ENCODE measurements at regions not wholly inside any gene's neighbourhood (a gene's known extent, or its start where the extent isn't known, plus 50 kb on each side); places are given as distances from the start of the nearest gene placed in this dataset.
A peak's percentile ranks its signal among the peaks of the same experiment; 100 is the strongest.

DNA sequence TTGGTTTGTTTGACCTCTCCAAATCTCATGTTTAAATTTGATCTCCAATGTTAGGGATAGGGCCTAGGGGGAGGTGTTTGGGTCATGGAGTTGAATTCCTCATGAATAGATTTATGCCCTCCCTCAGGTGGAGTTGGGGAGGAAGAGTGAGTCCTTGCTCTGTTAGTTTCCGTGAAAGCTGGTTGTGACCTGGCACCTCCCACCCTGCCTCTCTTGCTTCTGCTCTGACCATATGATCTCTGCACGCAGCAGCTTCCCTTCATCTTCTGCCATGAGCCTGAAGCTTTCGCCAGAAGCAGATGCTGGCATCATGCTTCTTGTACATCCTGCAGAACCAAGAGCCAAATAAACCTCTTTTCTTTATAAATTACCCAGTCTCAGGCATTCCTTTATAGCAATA, 231.6 kb upstream of the ERBB4 start:
- DNase-seq (ENCODE audit: low spot score) (peak; percentile 7), ATAC-seq (no peak; the same call in 2 of the 3 replicates)
- Histone ChIP-seq H3K4me2 (no peak overlapping the region), H3K4me1 (ENCODE audit: insufficient read depth) (no peaks in the 10 kb centered on the region), H3F3A (replicated peaks; ENCODE audit: low read depth) (no peaks in the 10 kb centered on the region), H3K9me2 (ENCODE audit: insufficient read depth) (no peaks in the 10 kb centered on the region; the same call in 1 of the 2 replicates), H3K79me2 (replicated peaks; ENCODE audit: insufficient read depth) (no peaks in the 10 kb centered on the region), H3K27me3 (ENCODE audit: insufficient read depth) (no peaks in the 10 kb centered on the region), H3K36me3 (ENCODE audit: insufficient read depth) (no peaks in the 10 kb centered on the region), H3K27ac (ENCODE audit: low read depth) (no peak overlapping the region), H4K20me1 (replicated peaks; ENCODE audit: insufficient read depth) (no peaks in the 10 kb centered on the region), H3K4me3 (no peak overlapping the region), H2AFZ (no peak overlapping the region)
- Mint-ChIP-seq H3K9me3 (no peaks in the 10 kb centered on the region), H3K4me1 (no peaks in the 10 kb centered on the region; the same call in 2 of the 3 replicates), H3K27me3 (ENCODE audit: insufficient read depth, low read depth, poor library complexity) (no peaks in the 10 kb centered on the region), H3K27ac (no peak overlapping the region), H3K36me3 (ENCODE audit: low read depth) (no peaks in the 10 kb centered on the region), H3K4me3 (no peak overlapping the region)
- TF ChIP-seq STAT1 (IDR thresholded peaks at IDR 0.05; ENCODE audit: unreplicated experiment), result no peak

DNA sequence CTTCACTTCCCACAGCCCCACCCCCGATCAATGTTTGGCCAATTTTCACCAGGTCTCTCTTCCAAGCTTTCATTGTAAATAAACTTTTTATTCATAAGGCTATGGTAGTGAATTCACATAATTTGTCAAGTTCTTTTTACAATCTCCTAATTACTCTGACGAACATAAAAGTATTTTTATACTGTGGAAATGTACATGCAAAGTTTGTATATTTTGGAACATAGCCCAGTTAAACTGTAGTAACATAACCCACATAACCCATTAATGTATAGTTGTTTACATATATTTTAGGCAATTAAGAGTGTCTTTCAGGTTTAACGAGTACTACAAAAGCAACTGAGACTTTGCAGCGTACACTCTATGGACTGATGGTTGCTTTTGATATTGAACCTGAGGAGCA, 228.3 kb upstream of the ERBB4 start:
- H3K4me3 ChIP-seq, result no peak overlapping the region
- no peak overlapping the region for H2AFZ ChIP-seq
- H3K36me3 ChIP-seq (ENCODE audit: insufficient read depth), result no peaks in the 10 kb centered on the region
- H3K4me1 Mint-ChIP-seq, result peaks cover 2% of the 10 kb centered on the region; the same call in 2 of the 3 replicates
- no peaks in the 10 kb centered on the region for H3F3A ChIP-seq (replicated peaks; ENCODE audit: low read depth)
- no peaks in the 10 kb centered on the region; the same call in 1 of the 2 replicates for H3K9me2 ChIP-seq (ENCODE audit: insufficient read depth)
- no peak overlapping the region for H3K4me2 ChIP-seq
- no peaks in the 10 kb centered on the region for H3K36me3 Mint-ChIP-seq (ENCODE audit: low read depth)
- H3K27me3 Mint-ChIP-seq (ENCODE audit: insufficient read depth, low read depth, poor library complexity), result peaks cover 6% of the 10 kb centered on the region
- no peak overlapping the region for H3K4me3 Mint-ChIP-seq
- H3K9me3 Mint-ChIP-seq, result no peaks in the 10 kb centered on the region; the same call in 2 of the 3 replicates
- DNase-seq (ENCODE audit: low spot score), result no peak
- H3K27ac ChIP-seq (ENCODE audit: low read depth), result no peak overlapping the region
- no peak overlapping the region for H3K27ac Mint-ChIP-seq
- H3K27me3 ChIP-seq (ENCODE audit: insufficient read depth), result no peaks in the 10 kb centered on the region
- no peaks in the 10 kb centered on the region for H4K20me1 ChIP-seq (replicated peaks; ENCODE audit: insufficient read depth)
- ATAC-seq, result no peak
- no peaks in the 10 kb centered on the region for H3K79me2 ChIP-seq (replicated peaks; ENCODE audit: insufficient read depth)
- H3K4me1 ChIP-seq (ENCODE audit: insufficient read depth), result no peaks in the 10 kb centered on the region
- TF ChIP-seq, protein P1, sequence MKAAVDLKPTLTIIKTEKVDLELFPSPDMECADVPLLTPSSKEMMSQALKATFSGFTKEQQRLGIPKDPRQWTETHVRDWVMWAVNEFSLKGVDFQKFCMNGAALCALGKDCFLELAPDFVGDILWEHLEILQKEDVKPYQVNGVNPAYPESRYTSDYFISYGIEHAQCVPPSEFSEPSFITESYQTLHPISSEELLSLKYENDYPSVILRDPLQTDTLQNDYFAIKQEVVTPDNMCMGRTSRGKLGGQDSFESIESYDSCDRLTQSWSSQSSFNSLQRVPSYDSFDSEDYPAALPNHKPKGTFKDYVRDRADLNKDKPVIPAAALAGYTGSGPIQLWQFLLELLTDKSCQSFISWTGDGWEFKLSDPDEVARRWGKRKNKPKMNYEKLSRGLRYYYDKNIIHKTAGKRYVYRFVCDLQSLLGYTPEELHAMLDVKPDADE (IDR thresholded peaks at IDR 0.05), result no peak
- TF ChIP-seq CREB1 (CRISPR knock-in tag; IDR thresholded peaks at IDR 0.05; ENCODE audit: low read depth) (no peak), JUNB (IDR thresholded peaks at IDR 0.05; ENCODE audit: unreplicated experiment) (no peak), NANOG (IDR thresholded peaks at IDR 0.05; ENCODE audit: borderline replicate concordance) (no peak), EZH2phosphoT487 (IDR thresholded peaks at IDR 0.05; ENCODE audit: unreplicated experiment) (no peak), EZH2 (IDR thresholded peaks at IDR 0.05; ENCODE audit: low read depth, unreplicated experiment) (no peak), POLR2AphosphoS5 (IDR thresholded peaks at IDR 0.05; ENCODE audit: low read depth) (no peak), ZNF331 (CRISPR knock-in tag; IDR thresholded peaks at IDR 0.05; ENCODE audit: low read depth) (no peak)
- TF ChIP-seq, protein P2, sequence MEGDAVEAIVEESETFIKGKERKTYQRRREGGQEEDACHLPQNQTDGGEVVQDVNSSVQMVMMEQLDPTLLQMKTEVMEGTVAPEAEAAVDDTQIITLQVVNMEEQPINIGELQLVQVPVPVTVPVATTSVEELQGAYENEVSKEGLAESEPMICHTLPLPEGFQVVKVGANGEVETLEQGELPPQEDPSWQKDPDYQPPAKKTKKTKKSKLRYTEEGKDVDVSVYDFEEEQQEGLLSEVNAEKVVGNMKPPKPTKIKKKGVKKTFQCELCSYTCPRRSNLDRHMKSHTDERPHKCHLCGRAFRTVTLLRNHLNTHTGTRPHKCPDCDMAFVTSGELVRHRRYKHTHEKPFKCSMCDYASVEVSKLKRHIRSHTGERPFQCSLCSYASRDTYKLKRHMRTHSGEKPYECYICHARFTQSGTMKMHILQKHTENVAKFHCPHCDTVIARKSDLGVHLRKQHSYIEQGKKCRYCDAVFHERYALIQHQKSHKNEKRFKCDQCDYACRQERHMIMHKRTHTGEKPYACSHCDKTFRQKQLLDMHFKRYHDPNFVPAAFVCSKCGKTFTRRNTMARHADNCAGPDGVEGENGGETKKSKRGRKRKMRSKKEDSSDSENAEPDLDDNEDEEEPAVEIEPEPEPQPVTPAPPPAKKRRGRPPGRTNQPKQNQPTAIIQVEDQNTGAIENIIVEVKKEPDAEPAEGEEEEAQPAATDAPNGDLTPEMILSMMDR (conservative IDR thresholded peaks at IDR 0.05; ENCODE audit: low read depth in 2 of 2), result no peak
- TF ChIP-seq, protein P3, sequence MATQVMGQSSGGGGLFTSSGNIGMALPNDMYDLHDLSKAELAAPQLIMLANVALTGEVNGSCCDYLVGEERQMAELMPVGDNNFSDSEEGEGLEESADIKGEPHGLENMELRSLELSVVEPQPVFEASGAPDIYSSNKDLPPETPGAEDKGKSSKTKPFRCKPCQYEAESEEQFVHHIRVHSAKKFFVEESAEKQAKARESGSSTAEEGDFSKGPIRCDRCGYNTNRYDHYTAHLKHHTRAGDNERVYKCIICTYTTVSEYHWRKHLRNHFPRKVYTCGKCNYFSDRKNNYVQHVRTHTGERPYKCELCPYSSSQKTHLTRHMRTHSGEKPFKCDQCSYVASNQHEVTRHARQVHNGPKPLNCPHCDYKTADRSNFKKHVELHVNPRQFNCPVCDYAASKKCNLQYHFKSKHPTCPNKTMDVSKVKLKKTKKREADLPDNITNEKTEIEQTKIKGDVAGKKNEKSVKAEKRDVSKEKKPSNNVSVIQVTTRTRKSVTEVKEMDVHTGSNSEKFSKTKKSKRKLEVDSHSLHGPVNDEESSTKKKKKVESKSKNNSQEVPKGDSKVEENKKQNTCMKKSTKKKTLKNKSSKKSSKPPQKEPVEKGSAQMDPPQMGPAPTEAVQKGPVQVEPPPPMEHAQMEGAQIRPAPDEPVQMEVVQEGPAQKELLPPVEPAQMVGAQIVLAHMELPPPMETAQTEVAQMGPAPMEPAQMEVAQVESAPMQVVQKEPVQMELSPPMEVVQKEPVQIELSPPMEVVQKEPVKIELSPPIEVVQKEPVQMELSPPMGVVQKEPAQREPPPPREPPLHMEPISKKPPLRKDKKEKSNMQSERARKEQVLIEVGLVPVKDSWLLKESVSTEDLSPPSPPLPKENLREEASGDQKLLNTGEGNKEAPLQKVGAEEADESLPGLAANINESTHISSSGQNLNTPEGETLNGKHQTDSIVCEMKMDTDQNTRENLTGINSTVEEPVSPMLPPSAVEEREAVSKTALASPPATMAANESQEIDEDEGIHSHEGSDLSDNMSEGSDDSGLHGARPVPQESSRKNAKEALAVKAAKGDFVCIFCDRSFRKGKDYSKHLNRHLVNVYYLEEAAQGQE (IDR thresholded peaks at IDR 0.05; ENCODE audit: unreplicated experiment), result no peak

All from GM23338 (cell line).